Prostate gland (tissue), 2 donors: ENCODE measurements at regions not wholly inside any gene's neighbourhood (a gene's known extent, or its start where the extent isn't known, plus 50 kb on each side); places are given as distances from the start of the nearest gene placed in this dataset.

Experiments used
- DNase-seq: peaks from one replicate; pipeline ENCODE4 v3.0.0-alpha.2; 2019; ENCODE audit warnings: low spot score
- H3K27ac ChIP-seq, 2 donors: fragments of 200-600 bp; sonication (generic); 2 replicates each; pipeline ENCODE4 v1.5.1; 2017 to 2019
- H3K27me3 ChIP-seq: fragments of 200-600 bp; sonication (generic); replicated peaks from 2 replicates; pipeline ENCODE4 v1.5.1; 2019; ENCODE audit not compliant: insufficient read depth
- H3K36me3 ChIP-seq, 2 donors: fragments of 200-600 bp; sonication (generic); 1 replicate in 1 of 2; 2 replicates in 1 of 2; pipeline versions ENCODE4 v1.5.1 to v1.8.1; 2017 to 2019
- H3K4me1 ChIP-seq: fragments of 200-600 bp; sonication (generic); replicated peaks from 2 replicates; pipeline ENCODE4 v1.5.1; 2019
- H3K4me3 ChIP-seq, 2 donors: fragments of 200-600 bp; sonication (generic); 2 replicates each; pipeline ENCODE4 v1.5.1; 2017 to 2019
- H3K9me3 ChIP-seq: fragments of 200-600 bp; sonication (generic); 2 replicates; pipeline ENCODE4 v1.5.1; 2017
- POLR2A ChIP-seq: fragments of 450-650 bp; IDR thresholded peaks from one replicate; pipeline ENCODE4 v1.6.1; 2016; ENCODE audit warnings: antibody characterized with exemption, mild to moderate bottlenecking
- POLR2AphosphoS5 ChIP-seq: sonication (generic); formaldehyde crosslinking; IDR thresholded peaks from one replicate; pipeline ENCODE4 v1.6.1; 2017; ENCODE audit warnings: antibody characterized with exemption
- WGBS: methylation state at CpG from one replicate; pipeline ENCODE4 v1.1.5; 2018; 5-methylcytosine and 5-hydroxymethylcytosine counted together
- intact Hi-C: fragments of 100-400 bp; cut with DNase I; formaldehyde crosslinking; loops from one replicate; pipeline ENCODE4 v1.14.2; 2022
- TF ChIP-seq, protein P1 (sequence below), 4 experiments: fragments of 200-600 bp in 2 of 4; fragments of 450-650 bp in 2 of 4; sonication (generic) in 2 of 4; IDR thresholded peaks; 1 replicate in 3 of 4; 2 replicates in 1 of 4; pipeline ENCODE4 v1.5.1; 2016 to 2019; ENCODE audit warnings: antibody characterized with exemption in 4 of 4, mild to moderate bottlenecking in 2 of 4, moderate library complexity in 2 of 4

DNA sequence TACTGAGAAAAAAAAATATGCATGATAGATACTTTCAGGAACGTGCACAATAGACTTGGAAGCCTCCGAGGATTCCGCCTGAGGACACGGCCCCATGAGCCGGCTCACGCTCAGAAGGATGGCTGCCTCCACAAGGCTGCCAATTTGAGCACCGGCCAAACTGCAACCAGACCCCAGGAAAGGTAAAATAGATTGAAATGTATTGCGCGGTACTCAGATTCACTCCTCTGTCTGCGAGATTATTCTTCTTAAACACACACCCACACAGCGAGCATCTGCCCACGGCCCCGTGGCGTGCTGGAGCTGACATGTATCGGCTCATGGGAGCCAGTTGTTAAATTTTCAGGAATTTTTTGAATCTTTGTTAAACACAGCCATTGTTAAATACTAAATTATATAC lies 653.2 kb upstream of the MKI67 start:
- Histone ChIP-seq H3K36me3 (no peaks in the 10 kb centered on the region), H3K27ac (no peak overlapping the region), H3K9me3 (no peaks in the 10 kb centered on the region), H3K4me1 (no peaks in the 10 kb centered on the region), H3K27me3 (no peaks in the 10 kb centered on the region), H3K4me3 (no peak overlapping the region)
- 57% methylated on average over 15 of the region's 15 CpGs for WGBS
- TF ChIP-seq POLR2A (no peak), POLR2AphosphoS5 (no peak)
- TF ChIP-seq, protein P1, sequence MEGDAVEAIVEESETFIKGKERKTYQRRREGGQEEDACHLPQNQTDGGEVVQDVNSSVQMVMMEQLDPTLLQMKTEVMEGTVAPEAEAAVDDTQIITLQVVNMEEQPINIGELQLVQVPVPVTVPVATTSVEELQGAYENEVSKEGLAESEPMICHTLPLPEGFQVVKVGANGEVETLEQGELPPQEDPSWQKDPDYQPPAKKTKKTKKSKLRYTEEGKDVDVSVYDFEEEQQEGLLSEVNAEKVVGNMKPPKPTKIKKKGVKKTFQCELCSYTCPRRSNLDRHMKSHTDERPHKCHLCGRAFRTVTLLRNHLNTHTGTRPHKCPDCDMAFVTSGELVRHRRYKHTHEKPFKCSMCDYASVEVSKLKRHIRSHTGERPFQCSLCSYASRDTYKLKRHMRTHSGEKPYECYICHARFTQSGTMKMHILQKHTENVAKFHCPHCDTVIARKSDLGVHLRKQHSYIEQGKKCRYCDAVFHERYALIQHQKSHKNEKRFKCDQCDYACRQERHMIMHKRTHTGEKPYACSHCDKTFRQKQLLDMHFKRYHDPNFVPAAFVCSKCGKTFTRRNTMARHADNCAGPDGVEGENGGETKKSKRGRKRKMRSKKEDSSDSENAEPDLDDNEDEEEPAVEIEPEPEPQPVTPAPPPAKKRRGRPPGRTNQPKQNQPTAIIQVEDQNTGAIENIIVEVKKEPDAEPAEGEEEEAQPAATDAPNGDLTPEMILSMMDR (IDR thresholded peaks at IDR 0.05) = no peak
- no peak for DNase-seq
- intact Hi-C loops = no loop called here

DNA sequence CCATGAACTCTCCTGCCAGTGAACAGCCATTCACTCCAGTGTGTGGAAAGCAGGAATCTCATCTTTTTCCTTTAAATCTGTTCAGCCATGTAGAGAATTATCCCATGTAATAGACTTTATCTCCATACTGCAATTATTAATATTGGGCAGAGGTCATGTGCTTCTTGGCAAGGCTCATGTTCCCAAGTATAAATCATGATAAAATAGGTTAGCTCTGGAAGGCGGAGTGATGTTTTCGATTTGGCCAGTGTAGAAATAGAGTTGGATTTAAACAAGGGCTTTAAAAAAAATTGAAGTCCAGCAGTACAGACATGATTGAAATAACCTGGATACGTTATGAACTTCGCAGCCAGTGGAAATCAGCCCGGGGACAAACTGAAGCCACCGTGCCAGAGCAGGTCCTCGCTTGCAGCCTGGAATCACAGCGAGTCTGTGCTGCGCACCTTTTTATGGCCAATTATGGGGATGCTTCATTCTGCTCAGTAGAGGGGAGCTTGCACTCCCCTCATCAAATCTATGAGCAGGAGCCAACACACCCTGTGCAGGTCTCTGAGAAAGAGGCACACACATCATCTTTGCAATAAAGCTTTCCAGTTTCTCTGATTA lies 654.0 kb upstream of the MKI67 start:
- Histone ChIP-seq H3K4me1 (no peaks in the 10 kb centered on the region), H3K36me3 (no peaks in the 10 kb centered on the region), H3K27ac (no peak overlapping the region), H3K4me3 (no peak overlapping the region), H3K9me3 (no peaks in the 10 kb centered on the region), H3K27me3 (no peaks in the 10 kb centered on the region)
- 26% methylated on average over 9 of the region's 9 CpGs for WGBS
- peak; percentile 40 for DNase-seq
- TF ChIP-seq POLR2A (no peak), POLR2AphosphoS5 (no peak)
- TF ChIP-seq, protein P1 (IDR thresholded peaks at IDR 0.05) = no peak
- intact Hi-C loops = no loop called here

DNA sequence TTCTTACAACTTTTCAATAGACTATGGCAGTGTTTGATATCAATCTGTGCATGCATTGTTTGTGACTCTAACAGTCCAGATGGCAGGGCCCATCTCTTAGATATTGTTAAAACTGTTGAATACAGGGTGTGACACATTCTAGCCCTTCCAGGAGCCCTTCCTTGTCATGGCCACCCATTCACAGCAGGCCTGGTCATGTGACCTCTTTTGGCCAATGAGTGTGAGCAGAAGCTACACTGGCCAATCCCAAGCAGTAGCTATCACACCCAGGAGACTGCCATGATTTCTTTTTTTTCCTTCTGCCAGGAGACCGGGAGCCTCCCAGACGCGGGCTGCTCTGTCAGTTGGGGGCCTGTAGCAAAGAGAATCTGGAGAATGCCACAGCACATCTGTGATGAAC lies 655.4 kb upstream of the MKI67 start:
- TF ChIP-seq POLR2AphosphoS5 (no peak), POLR2A (no peak)
- TF ChIP-seq, protein P1 (IDR thresholded peaks at IDR 0.05) = no peak
- no peaks in the 10 kb centered on the region for H3K27me3 ChIP-seq
- no peak for DNase-seq

DNA sequence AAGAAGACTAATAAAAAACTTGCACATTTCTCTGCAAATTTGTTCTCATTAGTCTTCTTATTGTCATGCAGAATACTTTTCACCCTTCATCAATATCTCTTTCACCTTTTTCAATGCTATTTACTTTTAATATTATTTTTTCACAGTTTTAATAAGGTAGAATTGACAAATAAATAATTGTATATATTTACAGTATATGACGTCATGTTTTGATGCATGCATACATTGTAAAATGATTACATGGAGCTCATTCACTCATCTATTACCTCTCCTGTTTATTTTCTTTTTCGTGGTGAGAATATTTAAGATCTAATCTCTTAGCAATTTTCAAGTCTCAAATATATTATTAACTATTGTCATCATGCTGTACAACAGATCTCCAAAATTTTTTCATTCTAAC lies 658.2 kb upstream of the MKI67 start:
- intact Hi-C loops = no loop called here
- Histone ChIP-seq H3K36me3 (no peaks in the 10 kb centered on the region), H3K9me3 (no peaks in the 10 kb centered on the region), H3K27ac (no peak overlapping the region), H3K27me3 (no peaks in the 10 kb centered on the region), H3K4me3 (no peak overlapping the region), H3K4me1 (no peaks in the 10 kb centered on the region)
- no peak for DNase-seq
- TF ChIP-seq, protein P1 (IDR thresholded peaks at IDR 0.05) = no peak
- no peak for TF ChIP-seq POLR2AphosphoS5
- no peak for TF ChIP-seq POLR2A
- WGBS = 63% methylated on average over 2 of the region's 2 CpGs

More for the DNA sequence above, 655.4 kb upstream of the MKI67 start:
- Histone ChIP-seq H3K4me1 (no peaks in the 10 kb centered on the region), H3K4me3 (no peak overlapping the region), H3K36me3 (no peaks in the 10 kb centered on the region), H3K27ac (no peak overlapping the region), H3K9me3 (no peaks in the 10 kb centered on the region)
- 72% methylated on average over 3 of the region's 3 CpGs for WGBS
- intact Hi-C loops = no loop called here

DNA sequence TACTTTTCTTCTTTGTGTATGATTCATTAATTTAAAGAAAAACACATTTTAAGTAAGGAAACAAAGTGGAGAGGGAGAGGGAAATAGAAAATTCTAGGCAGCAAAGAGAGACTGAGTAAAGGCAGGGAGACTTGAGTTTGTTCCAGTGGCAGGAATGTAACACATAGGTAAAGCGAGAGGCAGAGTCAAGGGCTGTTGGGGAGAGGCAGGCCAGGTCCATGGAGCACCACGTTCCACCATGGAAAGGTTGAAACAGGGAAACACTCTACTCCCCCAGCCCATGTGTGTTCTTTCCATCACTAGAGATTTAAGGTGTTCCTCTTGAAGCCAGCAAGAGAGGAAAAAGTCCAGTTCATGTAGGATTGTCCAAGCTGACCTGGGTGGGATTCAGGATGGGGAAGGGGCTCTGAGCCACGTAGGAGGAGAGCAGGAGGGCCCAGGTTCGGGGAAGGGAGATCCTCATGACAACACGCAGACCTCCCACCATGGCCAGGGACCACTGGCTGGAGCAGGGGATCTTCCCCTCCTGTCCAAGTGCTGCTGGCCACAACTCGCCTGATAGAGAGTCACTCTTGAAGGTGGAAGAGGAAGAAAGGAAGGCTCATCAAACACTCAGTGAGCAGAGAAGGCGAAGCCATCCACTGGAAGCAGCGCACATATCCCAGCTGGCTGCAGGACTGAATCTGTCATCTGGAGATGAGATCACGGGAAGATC lies 666.4 kb upstream of the MKI67 start:
- 90% methylated on average over 9 of the region's 9 CpGs for WGBS
- no peak overlapping the region for H3K4me3 ChIP-seq
- H3K27me3 ChIP-seq = no peaks in the 10 kb centered on the region
- TF ChIP-seq POLR2A (no peak), POLR2AphosphoS5 (no peak)
- TF ChIP-seq, protein P1 (IDR thresholded peaks at IDR 0.05) = no peak
- DNase-seq = no peak
- H3K27ac ChIP-seq = no peak overlapping the region
- no peaks in the 10 kb centered on the region for H3K9me3 ChIP-seq
- no peaks in the 10 kb centered on the region for H3K36me3 ChIP-seq
- H3K4me1 ChIP-seq = no peaks in the 10 kb centered on the region
- intact Hi-C loops = no loop called here
